GM10266 (cell line): ENCODE measurements at regions not wholly inside any gene's neighbourhood (a gene's known extent, or its start where the extent isn't known, plus 50 kb on each side); places are given as distances from the start of the nearest gene placed in this dataset.
"Not testable (repeated sequence)": the region's sequence is repeated elsewhere in the genome, so short reads cannot be mapped to it uniquely, and the experiment has no call there.

Experiments
- DNase-seq: peaks from one replicate; pipeline ENCODE4 v3.0.0; 2012; ENCODE audit errors: extremely low spot score
- TF ChIP-seq, protein P1 (sequence below): IDR thresholded peaks from 2 replicates; pipeline ENCODE4 v1.5.1; 2012; ENCODE audit warnings: mild to moderate bottlenecking, low read depth; ENCODE audit not compliant: control insufficient read depth, insufficient read depth; ENCODE audit errors: missing control alignments

- no peak for DNase-seq
- TF ChIP-seq, protein P1, sequence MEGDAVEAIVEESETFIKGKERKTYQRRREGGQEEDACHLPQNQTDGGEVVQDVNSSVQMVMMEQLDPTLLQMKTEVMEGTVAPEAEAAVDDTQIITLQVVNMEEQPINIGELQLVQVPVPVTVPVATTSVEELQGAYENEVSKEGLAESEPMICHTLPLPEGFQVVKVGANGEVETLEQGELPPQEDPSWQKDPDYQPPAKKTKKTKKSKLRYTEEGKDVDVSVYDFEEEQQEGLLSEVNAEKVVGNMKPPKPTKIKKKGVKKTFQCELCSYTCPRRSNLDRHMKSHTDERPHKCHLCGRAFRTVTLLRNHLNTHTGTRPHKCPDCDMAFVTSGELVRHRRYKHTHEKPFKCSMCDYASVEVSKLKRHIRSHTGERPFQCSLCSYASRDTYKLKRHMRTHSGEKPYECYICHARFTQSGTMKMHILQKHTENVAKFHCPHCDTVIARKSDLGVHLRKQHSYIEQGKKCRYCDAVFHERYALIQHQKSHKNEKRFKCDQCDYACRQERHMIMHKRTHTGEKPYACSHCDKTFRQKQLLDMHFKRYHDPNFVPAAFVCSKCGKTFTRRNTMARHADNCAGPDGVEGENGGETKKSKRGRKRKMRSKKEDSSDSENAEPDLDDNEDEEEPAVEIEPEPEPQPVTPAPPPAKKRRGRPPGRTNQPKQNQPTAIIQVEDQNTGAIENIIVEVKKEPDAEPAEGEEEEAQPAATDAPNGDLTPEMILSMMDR: no peak
Measured at GRCh38 chr11:39365809-39366436, 2093.5 kb downstream of the LRRC4C start.

DNA sequence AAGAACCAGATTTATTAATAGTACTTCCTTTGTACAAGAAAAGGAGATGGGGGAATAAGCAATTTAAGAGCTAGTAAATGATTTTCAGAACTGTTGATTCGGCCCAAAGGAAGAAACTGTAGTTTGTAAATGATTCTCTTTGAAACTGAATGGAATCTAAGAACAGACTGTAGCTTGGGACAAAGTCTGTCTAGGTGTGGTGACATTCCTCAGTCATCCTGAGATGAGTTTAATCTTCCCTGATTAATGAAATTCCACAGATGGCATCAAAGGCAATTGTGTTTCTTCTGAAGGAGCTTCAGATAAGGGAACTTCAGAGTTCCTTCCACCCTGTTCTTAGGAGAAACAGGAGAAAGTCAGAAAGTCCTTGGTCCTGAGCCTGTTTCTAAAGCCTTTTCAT is 2095.9 kb downstream of the LRRC4C start:
- TF ChIP-seq, protein P1: no peak
- no peak for DNase-seq

GRCh38 chr11:39361557-39361956 is 2097.9 kb downstream of the LRRC4C start:
- TF ChIP-seq, protein P1: no peak

DNA sequence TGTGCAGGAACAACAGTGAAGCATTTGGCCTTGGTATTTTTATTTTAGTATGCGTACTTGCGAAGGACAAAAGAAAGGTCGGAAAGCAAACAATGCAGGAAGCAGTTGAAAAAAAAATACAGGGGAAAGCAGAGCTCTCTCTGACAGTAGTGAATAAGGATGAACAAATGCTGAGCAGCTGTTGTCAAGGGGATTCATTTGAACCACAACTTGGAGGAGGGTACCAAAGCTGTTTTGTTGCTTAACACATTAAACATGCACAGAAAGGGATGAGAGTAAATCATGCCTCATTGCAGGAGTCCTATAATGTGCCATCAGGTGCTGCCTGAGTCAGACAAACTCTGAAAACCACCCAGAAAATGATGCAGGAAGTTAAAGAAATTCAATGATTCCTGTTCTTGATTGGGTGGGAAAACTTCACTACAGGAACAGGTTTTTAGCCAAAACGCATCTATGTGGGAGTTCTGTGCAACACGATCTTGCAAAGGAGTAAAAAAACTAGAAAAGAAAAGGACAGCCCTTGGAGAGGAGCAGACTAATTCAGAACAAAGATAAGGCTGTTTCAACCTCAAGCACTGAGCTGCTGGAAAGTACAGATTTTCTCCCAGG is 2113.5 kb downstream of the LRRC4C start:
- TF ChIP-seq, protein P1: no peak
- no peak for DNase-seq

More at GRCh38 chr11:39361557-39361956, 2097.9 kb downstream of the LRRC4C start:
- no peak for DNase-seq

DNA sequence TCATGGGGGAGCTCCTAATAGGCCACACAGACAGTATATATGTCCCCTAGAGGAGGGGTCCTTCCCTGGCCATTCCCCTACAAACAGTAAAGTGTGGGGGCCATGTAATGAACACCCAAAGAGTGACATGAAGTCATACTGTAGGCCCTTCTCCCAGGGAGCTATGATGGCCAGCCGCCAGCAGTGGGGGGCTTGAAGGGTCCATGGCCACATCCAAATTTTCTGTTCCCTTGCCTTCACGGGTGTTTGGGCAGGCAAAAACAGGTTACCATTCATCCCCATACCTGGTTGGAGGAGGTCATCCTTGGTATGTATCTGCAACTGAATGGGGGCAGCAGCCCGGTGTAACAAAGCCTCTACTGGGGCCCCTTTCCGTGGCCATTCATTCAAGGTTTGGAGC is 2118.0 kb downstream of the LRRC4C start:
- TF ChIP-seq, protein P1: no peak
- no peak for DNase-seq

DNA sequence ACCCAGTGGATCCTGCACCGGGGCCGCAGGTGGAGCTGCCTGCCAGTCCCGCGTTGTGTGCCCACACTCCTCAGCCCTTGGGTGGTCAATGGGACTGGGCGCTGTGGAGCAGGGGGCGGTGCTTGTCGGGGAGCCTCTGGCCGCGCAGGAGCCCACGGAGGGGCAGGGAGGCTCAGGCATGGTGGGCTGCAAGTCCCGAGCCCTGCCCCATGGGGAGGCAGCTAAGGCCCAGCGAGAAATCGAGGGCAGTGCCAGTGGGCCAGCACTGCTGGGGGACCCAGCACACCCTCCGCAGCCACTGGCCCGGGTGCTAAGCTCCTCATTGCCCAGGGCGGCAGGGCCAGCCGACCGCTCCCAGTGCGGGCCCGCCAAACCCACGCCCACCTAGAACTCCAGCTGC is 2126.4 kb downstream of the LRRC4C start:
- not testable (repeated sequence) for DNase-seq

- no peak for DNase-seq
- TF ChIP-seq, protein P1: no peak
Measured at GRCh38 chr11:39327302-39327701, 2132.2 kb downstream of the LRRC4C start.

DNA sequence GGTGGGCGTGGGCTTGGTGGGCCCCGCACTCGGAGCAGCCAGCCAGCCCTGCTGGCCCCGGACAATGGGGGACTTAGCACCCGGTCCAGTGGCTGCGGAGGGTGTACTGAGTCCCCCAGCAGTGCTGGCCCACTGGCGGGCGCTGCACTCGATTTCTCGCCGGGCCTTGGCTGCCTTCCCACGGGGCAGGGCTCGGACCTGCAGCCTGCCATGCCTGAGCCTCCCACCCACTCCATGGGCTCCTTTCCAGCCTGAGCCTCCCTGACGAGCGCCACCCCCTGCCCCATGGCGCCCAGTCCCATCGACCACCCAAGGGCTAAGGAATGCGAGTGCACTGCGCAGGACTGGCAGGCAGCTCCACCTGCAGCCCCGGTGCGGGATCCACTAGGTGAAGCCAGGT is 2147.6 kb downstream of the LRRC4C start:
- not testable (repeated sequence) for DNase-seq
